PC-9 (cell line): ENCODE measurements at regions not wholly inside any gene's neighbourhood (a gene's known extent, or its start where the extent isn't known, plus 50 kb on each side); places are given as distances from the start of the nearest gene placed in this dataset.

Source experiments
- CTCF ChIP-seq: fragments of 200-600 bp; sonication (generic); conservative IDR thresholded peaks from 2 replicates; pipeline ENCODE4 v1.6.1; 2017; ENCODE audit warnings: mixed run types, antibody characterized with exemption, mild to moderate bottlenecking, moderate library complexity
- EZH2 ChIP-seq: fragments of 200-600 bp; sonication (generic); IDR thresholded peaks from 2 replicates; pipeline ENCODE4 v1.8.0; 2017; ENCODE audit warnings: antibody characterized with exemption, low read depth

DNA sequence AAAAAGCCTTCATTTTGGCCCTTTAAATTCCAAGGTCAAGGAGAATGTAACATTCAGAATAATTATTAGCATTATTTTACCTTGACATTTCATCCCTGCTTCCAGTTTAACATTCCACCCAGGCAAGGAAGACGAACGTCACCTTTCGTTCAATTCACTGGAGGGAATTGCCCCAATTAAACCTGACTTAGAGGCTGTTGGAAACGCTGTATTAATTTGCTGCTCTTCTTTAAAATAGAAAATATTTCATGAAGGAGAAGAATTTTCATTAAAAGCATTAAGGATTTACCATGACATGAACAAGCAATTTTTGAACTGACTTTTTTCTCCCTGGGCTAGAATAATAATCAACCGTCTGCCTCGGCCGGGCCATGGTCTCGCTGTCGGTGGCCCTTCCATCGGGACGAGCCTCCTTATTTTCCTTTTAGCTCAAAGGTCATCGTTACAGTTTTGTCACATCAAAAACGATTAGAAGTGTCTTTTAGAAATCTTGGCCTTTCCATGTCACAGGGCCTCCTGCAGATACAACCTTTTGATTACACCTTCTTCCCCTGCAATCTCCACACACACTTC is 282.9 kb upstream of the SOX4 start:
- TF ChIP-seq CTCF = no peak
- TF ChIP-seq EZH2 = no peak
